ENCODE measurements at regions not wholly inside any gene's neighbourhood (a gene's known extent, or its start where the extent isn't known, plus 50 kb on each side); places are given as distances from the start of the nearest gene placed in this dataset.

DNA sequence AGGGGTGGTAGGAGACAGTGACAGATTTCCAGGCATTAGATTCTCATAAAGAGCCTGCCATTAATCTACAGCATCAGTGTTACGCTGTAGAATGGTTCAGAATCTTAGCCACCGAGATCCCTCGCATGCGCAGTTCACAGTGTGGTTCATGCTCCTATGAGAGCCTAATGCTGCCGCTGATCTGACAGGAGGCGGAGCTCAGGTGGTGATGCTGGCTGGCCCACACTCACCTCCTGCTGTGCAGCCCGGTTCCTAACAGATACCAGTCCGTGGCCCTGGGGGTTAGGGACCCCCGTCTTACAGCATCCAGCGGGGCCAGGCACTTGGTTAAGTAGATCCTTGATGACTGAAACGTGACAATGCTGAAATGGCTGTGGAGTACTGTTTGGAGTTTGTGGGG, 163.6 kb upstream of the C1orf21 start:
- H3K79me2 ChIP-seq (ENCODE audit: control insufficient read depth, insufficient read depth, low read length) = no peaks in the 10 kb centered on the region
- no peak for DNase-seq
- POLR2A ChIA-PET = no interaction called here
- H3K4me3 ChIP-seq (ENCODE audit: control extremely low read depth in 1 of 5, extremely low read depth in 1 of 5, insufficient read depth in 1 of 5, low read depth in 2 of 5, low read length in 4 of 5) = no peak overlapping the region
- H3K4me1 ChIP-seq (ENCODE audit: control insufficient read depth in 2 of 2, insufficient read depth in 2 of 2, low read length in 2 of 2) = no peaks in the 10 kb centered on the region
- no peak overlapping the region for H3K27ac Mint-ChIP-seq
- H3K9me3 ChIP-seq (ENCODE audit: control extremely low read depth in 1 of 3, control insufficient read depth in 2 of 3, insufficient read depth in 1 of 3, low read length in 2 of 3) = no peaks in the 10 kb centered on the region
- no peak overlapping the region for H3K9ac ChIP-seq (ENCODE audit: low read length)
- H2AFZ ChIP-seq (ENCODE audit: insufficient read depth, low read depth, low read length, poor library complexity, severe bottlenecking) = no peak overlapping the region
- peaks cover 9% of the 10 kb centered on the region for H3K27me3 Mint-ChIP-seq
- no peaks in the 10 kb centered on the region for H3K9me3 Mint-ChIP-seq (ENCODE audit: insufficient read depth)
- no peak for TF ChIP-seq EZH2 (IDR thresholded peaks at IDR 0.05; ENCODE audit: borderline replicate concordance, insufficient read depth, low read depth, low read length, poor library complexity, severe bottlenecking)
- TF ChIP-seq, protein P1, sequence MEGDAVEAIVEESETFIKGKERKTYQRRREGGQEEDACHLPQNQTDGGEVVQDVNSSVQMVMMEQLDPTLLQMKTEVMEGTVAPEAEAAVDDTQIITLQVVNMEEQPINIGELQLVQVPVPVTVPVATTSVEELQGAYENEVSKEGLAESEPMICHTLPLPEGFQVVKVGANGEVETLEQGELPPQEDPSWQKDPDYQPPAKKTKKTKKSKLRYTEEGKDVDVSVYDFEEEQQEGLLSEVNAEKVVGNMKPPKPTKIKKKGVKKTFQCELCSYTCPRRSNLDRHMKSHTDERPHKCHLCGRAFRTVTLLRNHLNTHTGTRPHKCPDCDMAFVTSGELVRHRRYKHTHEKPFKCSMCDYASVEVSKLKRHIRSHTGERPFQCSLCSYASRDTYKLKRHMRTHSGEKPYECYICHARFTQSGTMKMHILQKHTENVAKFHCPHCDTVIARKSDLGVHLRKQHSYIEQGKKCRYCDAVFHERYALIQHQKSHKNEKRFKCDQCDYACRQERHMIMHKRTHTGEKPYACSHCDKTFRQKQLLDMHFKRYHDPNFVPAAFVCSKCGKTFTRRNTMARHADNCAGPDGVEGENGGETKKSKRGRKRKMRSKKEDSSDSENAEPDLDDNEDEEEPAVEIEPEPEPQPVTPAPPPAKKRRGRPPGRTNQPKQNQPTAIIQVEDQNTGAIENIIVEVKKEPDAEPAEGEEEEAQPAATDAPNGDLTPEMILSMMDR (IDR thresholded peaks at IDR 0.05) = no peak
- CTCF ChIA-PET = interaction anchor here (0.6 to 2.1 kb wide), 3 partner anchors 10 to 264 kb away, joined by 3 to 10 read pairs (median 4); no protein-coding TSS in a partner anchor
- H3K4me2 ChIP-seq (replicated peaks; ENCODE audit: low read depth, low read length, poor library complexity, severe bottlenecking) = no peak overlapping the region
- 86% methylated on average over 11 of the region's 11 CpGs for WGBS (ENCODE audit: insufficient coverage)
- ATAC-seq (ENCODE audit: low read depth) = no peak
- no peaks in the 10 kb centered on the region for H4K20me1 ChIP-seq (ENCODE audit: control insufficient read depth, insufficient read depth, low read length, poor library complexity, severe bottlenecking)
- H3K4me1 Mint-ChIP-seq = no peaks in the 10 kb centered on the region
- H3K27me3 ChIP-seq (replicated peaks in 1 of 4; ENCODE audit: control extremely low read depth in 1 of 4, control insufficient read depth in 3 of 4, insufficient read depth in 4 of 4, low read length in 3 of 4) = no peaks in the 10 kb centered on the region
- no peak overlapping the region for H3K4me3 Mint-ChIP-seq
- no peak overlapping the region for H3K27ac ChIP-seq (ENCODE audit: low read length in 2 of 2)
- no peaks in the 10 kb centered on the region for H3K36me3 ChIP-seq (replicated peaks in 1 of 2; ENCODE audit: control extremely low read depth in 1 of 2, control insufficient read depth in 1 of 2, extremely low read depth in 1 of 2, insufficient read depth in 2 of 2, low read length in 1 of 2)
- intact Hi-C loops (cut with micrococcal nuclease) = loop anchor here (5.0 kb wide), 1 partner anchor 306 kb away; no protein-coding TSS in a partner anchor

DNA sequence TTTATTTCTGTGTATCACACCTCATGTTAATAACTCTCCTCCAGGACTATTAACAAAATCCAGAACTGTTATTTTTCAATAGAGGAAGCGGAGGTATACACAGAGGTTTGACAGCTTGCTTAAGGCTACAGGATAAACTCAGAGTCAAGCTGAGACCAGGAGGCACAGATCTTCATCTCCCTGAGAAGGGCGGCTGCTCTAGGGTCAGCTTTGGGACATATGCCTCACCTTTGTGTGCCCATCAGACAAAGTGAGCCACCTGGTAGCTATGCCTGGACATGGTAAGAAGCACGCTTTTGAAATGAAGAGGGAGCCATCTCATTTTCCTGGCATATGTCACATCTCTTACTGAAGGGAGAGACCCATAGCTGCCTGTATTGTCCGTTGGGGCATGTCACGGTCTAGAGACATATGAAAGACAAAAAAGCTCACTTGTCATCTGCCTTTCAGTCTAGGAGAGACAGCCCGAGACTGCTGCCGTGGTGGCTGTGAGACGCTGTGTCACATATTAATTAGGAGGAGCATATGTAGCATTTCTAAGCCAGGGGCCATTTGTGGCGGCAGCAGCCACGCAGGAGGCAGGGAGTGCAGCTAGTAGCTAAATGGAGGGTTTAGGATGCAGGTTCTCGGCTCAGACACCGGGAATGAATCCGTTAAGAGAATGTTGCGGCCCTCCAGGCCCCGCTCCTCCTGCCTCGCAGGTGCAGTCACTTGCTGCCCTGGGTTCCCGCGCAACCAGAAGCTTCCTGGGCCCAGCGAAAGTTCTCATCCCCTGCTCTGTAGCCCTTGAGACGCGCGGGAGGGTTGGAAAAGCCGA, 161.3 kb upstream of the C1orf21 start:
- Mint-ChIP-seq H3K4me3 (no peak overlapping the region), H3K27me3 (peaks cover 9% of the 10 kb centered on the region), H3K4me1 (no peaks in the 10 kb centered on the region), H3K27ac (no peak overlapping the region), H3K9me3 (ENCODE audit: insufficient read depth) (no peaks in the 10 kb centered on the region)
- ChIA-PET CTCF (interaction anchor here (0.8 to 1.8 kb wide), 3 partner anchors 150 to 570 kb away, joined by 3 to 5 read pairs (median 4); no protein-coding TSS in a partner anchor), POLR2A (no interaction called here)
- Histone ChIP-seq H4K20me1 (ENCODE audit: control insufficient read depth, insufficient read depth, low read length, poor library complexity, severe bottlenecking) (no peaks in the 10 kb centered on the region), H3K9me3 (ENCODE audit: control extremely low read depth in 1 of 3, control insufficient read depth in 2 of 3, insufficient read depth in 1 of 3, low read length in 2 of 3) (no peaks in the 10 kb centered on the region), H3K27me3 (replicated peaks in 1 of 4; ENCODE audit: control extremely low read depth in 1 of 4, control insufficient read depth in 3 of 4, insufficient read depth in 4 of 4, low read length in 3 of 4) (no peaks in the 10 kb centered on the region), H2AFZ (ENCODE audit: insufficient read depth, low read depth, low read length, poor library complexity, severe bottlenecking) (no peak overlapping the region), H3K4me2 (replicated peaks; ENCODE audit: low read depth, low read length, poor library complexity, severe bottlenecking) (no peak overlapping the region), H3K36me3 (replicated peaks in 1 of 2; ENCODE audit: control extremely low read depth in 1 of 2, control insufficient read depth in 1 of 2, extremely low read depth in 1 of 2, insufficient read depth in 2 of 2, low read length in 1 of 2) (no peaks in the 10 kb centered on the region), H3K4me1 (ENCODE audit: control insufficient read depth in 2 of 2, insufficient read depth in 2 of 2, low read length in 2 of 2) (no peaks in the 10 kb centered on the region), H3K9ac (ENCODE audit: low read length) (no peak overlapping the region), H3K4me3 (ENCODE audit: control extremely low read depth in 1 of 5, extremely low read depth in 1 of 5, insufficient read depth in 1 of 5, low read depth in 2 of 5, low read length in 4 of 5) (no peak overlapping the region), H3K27ac (ENCODE audit: low read length in 2 of 2) (no peak overlapping the region), H3K79me2 (ENCODE audit: control insufficient read depth, insufficient read depth, low read length) (no peaks in the 10 kb centered on the region)
- DNase-seq (no peak), ATAC-seq (ENCODE audit: low read depth) (no peak)
- WGBS (ENCODE audit: insufficient coverage) = 96% methylated on average over 19 of the region's 23 CpGs
- TF ChIP-seq, protein P1 (IDR thresholded peaks at IDR 0.05) = no peak
- TF ChIP-seq EZH2 (IDR thresholded peaks at IDR 0.05; ENCODE audit: borderline replicate concordance, insufficient read depth, low read depth, low read length, poor library complexity, severe bottlenecking) = no peak
- intact Hi-C loops (cut with micrococcal nuclease) = no loop called here
